DMS53 treated with DMSO at 0.1 percent for 48 hours (cell line): ENCODE measurements at regions not wholly inside any gene's neighbourhood (a gene's known extent, or its start where the extent isn't known, plus 50 kb on each side); places are given as distances from the start of the nearest gene placed in this dataset.

ENCODE experiments used
- DNase-seq: peaks from one replicate; lab custom pipeline; 2025; ENCODE audit not compliant: unreplicated experiment; lab: John Stamatoyannopoulos, UW

DNA sequence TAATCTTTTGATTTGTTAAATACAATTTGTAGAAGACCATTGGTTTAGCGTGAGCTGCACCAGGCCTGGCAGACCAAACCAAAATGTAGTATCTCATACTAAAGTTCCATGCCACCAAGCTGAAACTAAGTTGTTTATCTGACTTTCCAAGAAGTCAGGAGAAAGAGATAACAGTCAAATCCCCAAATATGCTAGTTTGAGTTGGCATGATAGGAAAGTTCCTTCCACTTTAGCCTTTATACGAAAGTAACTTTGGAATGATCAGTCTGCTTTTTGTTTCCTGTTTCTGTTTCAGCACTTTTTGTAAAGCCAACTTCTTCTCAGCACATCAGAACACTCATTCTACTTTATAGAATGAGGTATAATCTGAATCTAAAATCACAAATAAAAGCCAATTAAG, 449.2 kb downstream of the GRXCR1 start:
- DNase-seq, result no peak

DNA sequence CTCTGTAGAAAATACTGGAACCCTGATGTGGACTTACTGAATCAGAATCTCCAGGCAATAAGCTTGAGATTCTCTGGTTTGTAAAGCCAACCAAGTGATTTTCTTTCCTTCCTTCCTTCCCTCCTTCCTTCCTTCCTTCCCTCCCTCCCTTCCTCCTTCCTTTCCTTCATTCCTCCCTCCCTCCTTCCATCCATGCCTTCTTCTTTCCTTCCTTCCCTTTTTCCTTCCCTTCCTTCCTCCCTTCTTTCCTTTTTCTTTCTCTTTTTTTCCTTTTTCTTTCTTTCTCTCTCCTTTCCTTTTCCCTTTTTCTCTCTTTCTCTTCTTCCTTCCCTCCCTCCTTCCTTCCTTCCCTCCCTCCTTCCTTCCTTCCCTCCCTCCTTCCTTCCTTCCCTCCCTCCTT, 450.8 kb downstream of the GRXCR1 start:
- no peak for DNase-seq

DNA sequence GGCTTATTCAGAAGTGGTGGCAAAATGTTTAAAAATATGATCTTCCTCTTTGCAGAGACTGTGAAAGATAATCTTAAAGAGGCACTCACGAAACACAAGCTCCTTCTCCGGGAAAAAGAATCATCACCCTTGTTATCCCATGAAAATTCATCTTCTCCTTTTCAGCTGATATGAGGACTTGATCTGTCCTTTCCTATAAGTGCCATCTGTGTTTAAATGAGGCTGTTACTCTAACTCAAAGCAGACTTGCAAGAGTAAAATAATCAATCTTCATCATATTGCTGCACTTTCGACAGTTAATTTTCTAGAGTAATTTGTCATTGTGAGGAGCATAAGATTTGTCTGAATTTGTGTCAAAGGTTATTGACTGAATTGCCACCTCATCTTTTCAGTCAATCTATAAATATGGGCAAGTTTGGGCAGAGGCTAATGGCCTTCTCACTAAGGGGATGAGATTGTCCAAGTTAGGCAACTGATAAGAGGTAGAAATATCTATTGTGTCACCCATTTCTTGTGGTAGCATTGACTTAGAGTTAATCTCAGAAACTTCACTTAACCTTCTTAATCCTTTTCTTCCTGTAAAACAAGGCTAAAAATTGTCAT, 452.9 kb downstream of the GRXCR1 start:
- no peak for DNase-seq

DNA sequence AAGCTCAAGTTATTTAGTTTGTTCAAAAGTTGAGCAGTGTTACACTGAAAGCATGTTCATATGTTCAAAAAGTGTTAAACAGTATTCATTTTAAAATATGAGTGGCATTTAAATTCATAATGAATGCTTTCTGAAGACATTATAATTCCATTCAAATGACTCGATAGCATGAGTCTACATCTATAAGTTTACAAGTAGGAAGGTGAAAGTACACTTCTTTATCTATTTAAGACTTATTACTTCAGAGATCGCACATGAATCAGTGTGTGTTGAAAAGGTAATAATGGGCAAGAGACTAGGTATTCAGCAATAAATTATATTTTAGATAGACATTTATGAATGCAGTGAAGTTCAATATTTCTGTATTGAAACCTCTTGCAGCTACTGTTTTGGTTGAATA, 456.1 kb downstream of the GRXCR1 start:
- DNase-seq, result no peak

DNA sequence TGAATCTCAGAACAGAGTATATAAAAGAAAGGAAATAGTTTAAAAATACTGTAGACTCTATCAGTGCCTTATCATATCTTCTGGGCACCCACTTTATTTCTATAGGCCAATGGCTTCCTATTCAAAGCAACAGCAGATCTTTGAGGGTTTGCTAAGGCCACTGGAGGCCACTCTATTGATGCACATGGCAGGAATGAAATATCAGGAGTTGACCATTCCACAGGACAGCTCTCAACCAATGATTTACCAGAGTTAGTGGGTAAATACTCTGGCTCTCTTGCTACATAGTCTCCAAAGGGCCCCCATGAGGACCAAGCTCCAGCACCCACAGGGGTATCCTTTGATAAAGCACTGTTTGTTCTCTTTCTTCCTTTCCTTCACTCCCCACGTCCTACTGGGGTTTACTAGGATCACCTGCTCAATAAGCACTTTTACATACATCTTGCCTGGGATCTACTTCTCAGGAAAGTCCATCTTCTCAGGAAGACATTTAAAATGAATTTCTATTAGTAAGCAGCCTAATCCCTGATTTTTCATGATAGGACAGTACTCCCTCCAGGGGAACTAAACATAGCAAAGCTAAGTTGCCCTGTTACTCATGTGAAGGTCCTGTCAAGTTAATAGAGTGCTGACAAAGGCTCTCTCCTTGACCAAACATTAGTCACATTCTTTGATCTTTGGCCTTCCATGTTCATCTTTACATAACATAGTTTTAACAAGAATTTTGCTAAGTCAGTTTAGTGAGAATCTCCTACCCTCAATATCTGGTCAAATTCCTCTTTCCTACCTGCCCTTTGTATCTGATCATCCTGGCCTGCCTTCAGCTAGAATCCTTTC, 459.7 kb downstream of the GRXCR1 start:
- DNase-seq, result no peak

DNA sequence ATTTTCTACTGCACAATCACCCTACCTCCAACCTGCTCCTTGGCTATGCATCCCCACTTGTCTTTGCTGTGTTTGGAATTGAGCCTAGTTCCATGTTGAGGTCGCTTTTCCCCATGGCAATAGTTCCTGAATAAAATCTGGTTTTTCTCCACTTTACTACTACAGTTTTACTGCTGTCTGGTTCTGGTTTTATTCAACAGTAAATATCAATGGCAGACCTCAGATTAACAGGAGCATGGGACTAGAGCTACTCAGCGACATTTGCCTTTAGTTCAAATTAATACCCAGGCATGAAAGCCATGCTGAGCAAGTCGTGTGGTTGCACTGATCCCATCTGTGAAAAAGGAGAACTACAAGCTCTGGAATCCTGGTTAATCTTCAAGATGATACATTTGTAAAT, 460.3 kb downstream of the GRXCR1 start:
- no peak for DNase-seq

DNA sequence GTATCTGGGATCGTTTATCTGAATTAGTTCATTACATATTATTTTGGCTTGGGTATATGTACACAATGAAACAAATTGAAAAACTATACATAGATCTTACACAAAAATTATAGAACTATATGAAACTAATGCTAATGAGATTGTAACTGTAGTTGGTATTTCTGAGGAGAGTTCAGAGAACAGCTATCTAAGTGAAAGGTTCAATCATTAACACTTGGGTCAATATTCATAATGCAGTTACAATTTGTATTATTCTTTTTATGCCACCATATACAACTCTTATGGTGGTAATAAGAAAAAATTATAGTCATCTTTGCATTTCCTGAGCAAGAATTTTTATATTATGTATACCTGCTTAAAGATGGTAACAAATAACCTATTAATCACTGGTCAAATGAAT, 461.0 kb downstream of the GRXCR1 start:
- no peak for DNase-seq

- no peak for DNase-seq
Measured at GRCh38 chr4:43356786-43357185, 464.3 kb downstream of the GRXCR1 start.

DNA sequence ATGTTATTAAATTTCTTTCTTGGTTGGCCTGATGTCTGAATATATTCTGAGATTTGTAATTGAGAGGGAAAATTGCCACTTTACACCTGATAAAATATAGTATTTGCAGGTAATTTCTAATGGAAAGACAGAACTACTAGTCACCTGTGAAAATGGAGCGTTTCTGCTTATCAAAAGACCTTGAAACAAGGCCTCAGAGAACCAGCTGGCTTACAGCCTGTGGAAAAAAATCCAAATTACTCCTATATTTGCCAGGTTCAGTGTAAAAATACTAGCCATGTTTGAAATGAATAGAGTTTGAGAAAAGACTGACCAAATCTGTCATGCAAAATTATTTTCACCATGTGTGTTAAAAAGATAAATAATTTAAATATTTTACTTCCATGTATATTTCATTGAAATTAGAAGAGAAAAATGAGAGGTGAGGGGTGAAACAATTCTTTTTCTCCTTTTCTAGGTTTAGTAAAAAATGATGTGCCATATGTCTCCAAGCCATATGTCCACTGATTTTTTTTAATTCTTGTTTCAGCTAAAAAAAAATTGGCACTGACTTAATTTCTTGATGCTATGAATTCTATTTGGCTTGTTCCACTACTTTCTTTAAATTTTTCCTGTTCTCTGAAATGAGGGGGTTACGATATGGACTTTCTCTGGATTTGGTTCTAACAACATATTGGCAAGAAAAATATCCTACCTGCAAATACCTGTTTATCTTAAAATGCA, 464.9 kb downstream of the GRXCR1 start:
- DNase-seq, result no peak

DNA sequence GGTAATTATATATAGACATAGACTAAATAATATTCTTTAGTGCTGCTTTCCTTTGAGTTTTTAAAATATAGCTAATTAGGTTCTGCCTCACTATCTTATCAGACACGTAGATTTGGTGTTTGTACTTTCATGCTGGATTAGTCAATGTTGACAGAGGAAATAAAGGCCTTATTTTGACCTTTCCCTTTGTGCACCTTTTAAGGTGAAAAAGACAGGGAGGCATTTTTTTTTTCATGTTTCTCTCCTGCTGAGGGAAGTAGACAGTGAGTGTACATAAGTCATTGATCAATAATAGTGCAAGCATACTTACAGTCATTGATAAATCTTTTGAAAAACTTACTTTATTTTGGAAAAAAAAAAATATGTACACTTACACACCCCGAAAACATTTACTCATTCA, 467.8 kb downstream of the GRXCR1 start:
- peak; percentile 78 for DNase-seq

DNA sequence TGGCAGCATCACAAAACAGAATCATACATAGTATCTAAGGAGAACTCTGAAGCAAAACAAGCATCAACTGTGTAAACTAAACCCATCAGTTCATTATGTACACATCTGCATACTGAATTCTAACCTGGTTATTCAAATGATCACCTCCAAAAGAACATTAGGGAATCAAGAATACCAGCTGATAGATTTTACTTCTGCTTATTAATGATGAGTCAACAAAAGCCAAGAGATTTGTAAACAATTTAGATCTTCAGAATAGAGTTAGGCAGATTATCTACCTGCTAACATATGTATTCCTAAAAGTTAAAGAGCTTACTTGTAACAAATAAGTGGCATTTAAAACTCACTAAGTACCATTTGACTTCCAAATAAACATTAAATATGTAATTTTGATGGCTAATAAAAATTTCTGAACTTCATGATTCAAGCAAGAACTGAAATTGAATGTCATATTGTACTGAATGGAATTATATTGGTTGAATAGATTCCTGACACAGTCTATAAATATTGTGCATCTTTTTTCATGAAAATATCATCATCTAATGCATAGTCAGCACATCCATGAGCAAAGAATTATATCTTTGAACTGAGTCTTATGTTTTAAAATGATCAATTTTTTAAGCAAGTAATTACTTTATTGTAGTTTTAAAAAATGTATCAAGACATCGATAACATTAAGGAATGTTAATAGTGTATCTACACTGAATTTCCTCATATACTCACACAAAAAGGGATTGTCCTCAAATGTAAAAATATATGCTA, 470.5 kb downstream of the GRXCR1 start:
- DNase-seq, result no peak

DNA sequence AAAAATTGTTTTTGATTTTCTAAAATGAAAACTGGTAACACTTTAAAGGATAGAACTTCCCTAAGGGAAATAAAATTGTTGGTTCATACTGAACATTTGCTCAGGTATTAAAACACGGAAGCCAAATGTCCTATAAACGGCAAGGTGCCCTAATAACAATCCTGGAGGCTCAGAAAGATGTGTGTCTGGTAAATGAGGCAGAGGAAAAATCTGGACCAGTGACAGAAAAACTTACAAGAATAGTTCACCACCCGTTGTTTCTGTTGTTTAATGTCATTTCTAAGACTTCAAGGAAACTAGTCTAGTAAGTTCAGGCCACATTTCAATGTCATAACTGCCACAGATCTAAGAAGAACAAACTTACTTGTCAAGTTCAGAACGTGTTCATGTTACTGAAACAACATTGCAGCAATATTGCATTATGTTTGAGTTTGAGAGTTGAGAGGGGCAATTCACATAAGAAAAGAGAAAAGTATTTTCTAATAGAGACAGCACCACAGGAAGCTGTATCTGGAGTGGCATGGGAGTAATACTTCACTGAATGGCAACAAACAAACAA, 476.6 kb downstream of the GRXCR1 start:
- no peak for DNase-seq

GRCh38 chr4:43373201-43373600, 480.7 kb downstream of the GRXCR1 start:
- no peak for DNase-seq

GRCh38 chr4:43374216-43374751, 481.8 kb downstream of the GRXCR1 start:
- DNase-seq, result no peak

DNA sequence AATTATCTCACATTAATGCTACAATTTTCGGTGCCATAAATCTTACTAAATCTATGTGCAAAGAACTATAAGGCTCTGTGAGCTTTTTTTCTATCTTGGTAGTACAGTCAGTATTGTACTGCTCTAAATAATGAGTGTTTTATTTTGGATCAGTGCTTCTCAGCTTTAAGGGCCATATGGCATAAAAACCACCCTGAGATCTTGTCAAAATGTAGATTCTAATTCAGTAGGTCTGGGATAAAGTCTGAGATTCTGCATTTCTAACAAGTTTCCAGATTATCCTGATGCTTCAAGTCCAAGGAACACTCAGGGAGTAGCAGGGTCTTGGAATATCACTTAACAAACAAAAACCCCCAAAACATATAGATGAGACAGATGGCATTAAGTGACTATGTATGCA, 486.5 kb downstream of the GRXCR1 start:
- no peak for DNase-seq

DNA sequence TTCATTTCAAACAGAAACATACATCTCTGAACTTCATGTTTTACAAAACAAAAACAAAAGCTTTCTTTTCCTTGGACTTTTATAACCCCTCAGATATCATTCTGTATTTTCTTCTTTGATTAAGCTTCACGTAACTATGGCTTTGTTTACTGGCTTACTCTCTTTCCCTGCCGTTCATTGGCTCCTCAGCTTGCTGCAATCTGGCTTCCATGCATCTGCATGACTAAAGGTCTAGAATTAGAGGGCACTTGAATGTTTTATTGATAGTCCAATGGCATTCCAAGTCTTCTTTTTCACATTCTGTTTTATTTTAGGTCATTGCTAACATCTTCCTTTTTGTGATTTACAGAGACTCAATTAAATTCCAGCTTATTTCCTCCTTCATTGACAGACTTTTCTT, 487.6 kb downstream of the GRXCR1 start:
- DNase-seq, result no peak

GRCh38 chr4:43391069-43391468, 498.6 kb downstream of the GRXCR1 start:
- DNase-seq, result no peak

- no peak for DNase-seq
Measured at GRCh38 chr4:43394976-43395375, 502.5 kb downstream of the GRXCR1 start.

DNA sequence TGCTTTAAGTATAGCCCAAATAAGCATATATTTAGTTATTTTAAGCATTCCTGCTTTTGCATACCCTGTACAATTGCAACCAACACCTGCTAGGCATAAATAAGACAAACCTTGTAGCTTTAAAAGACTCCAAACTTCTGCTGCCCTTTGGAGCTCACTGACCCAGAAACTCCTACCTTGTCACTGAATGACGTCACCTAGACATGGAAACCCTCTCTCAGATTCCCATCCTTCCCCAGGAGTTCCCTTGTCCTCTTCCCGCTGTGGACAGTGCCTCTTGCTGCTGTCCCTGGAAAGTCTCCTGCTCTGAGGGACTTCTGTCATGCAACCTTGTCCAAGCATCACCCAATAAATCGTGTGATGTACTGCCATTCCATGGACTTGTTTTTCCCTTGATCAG, 507.2 kb downstream of the GRXCR1 start:
- no peak for DNase-seq

DNA sequence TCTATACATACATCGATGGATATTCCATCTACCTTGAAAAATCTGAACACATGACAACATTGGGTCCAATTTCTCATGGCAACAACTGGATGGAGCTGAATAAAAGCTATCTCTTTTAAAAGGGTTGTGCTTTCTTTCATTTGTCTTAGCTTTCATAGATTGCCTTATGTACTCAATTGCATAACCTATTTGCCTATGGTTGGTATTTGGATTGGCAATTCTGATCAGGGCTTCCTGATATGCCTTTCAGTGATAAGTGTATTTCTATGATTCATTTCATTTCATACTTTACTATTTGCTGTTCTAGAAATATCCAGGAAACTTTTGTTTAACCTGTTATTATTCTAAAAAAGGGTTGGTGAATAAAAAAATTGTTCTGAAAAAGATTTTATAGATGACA, 509.9 kb downstream of the GRXCR1 start:
- no peak for DNase-seq

GRCh38 chr4:43410636-43411035, 518.1 kb downstream of the GRXCR1 start:
- no peak for DNase-seq
